ENCODE measurements at regions not wholly inside any gene's neighbourhood (a gene's known extent, or its start where the extent isn't known, plus 50 kb on each side); places are given as distances from the start of the nearest gene placed in this dataset.

DNA sequence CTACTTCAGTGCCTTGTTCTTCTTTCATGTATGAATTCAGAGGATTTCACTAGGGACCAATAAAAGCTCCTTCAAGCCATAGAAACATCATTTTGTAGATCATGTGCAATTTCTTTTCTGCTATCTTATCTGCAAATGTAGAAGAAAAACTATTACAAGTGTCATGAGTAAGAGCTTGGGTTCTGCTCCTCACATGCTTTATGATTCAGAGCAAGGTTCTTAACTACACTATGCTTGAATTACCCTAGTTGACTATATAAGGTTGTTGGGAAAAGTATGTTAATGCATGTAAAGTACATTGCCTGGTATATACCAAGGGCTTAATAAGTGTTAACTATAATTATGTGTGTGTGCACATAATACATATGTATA lies 91.4 kb upstream of the S1PR1 start:
- H3K36me3 ChIP-seq (ENCODE audit: control insufficient read depth, insufficient read depth, low read length) = no peaks in the 10 kb centered on the region
- no peak overlapping the region for H3K27ac ChIP-seq (ENCODE audit: insufficient read depth, low read length)
- no peak overlapping the region for H3K9ac ChIP-seq (ENCODE audit: insufficient read depth, low read length)
- H3K4me3 ChIP-seq (replicated peaks in 1 of 4; ENCODE audit: control extremely low read depth in 1 of 4, insufficient read depth in 1 of 4, low read depth in 3 of 4, low read length in 4 of 4) = no peak overlapping the region
- no peak overlapping the region for H3K4me2 ChIP-seq (ENCODE audit: extremely low read depth, insufficient read depth, low read length)
- no peaks in the 10 kb centered on the region for H3K79me2 ChIP-seq (ENCODE audit: control insufficient read depth, insufficient read depth, low read length)
- no peaks in the 10 kb centered on the region for H3K4me1 ChIP-seq (ENCODE audit: control insufficient read depth, extremely low read depth, insufficient read depth, low read length)
- DNase-seq (ENCODE audit: low read depth in 2 of 2) = peak in 1 of 2 donors; percentile 67
- TF ChIP-seq EZH2 (IDR thresholded peaks at IDR 0.05; ENCODE audit: low read length, missing control alignments) (no peak), CTCF (conservative IDR thresholded peaks at IDR 0.05 in 1 of 2, IDR thresholded peaks at IDR 0.05 in 1 of 2; ENCODE audit: low read depth in 1 of 2, low read length in 2 of 2) (no peak)
- no peak overlapping the region for H2AFZ ChIP-seq (ENCODE audit: low read length)
- no peaks in the 10 kb centered on the region for H4K20me1 ChIP-seq (ENCODE audit: control insufficient read depth, extremely low read depth, insufficient read depth, low read length)
- H3K27me3 ChIP-seq (ENCODE audit: control insufficient read depth, insufficient read depth, low read length) = no peaks in the 10 kb centered on the region
- no peaks in the 10 kb centered on the region for H3K9me3 ChIP-seq (ENCODE audit: control insufficient read depth, insufficient read depth, low read depth, low read length)

- no peak overlapping the region for H2AFZ ChIP-seq (ENCODE audit: low read length)
- H4K20me1 ChIP-seq (ENCODE audit: control insufficient read depth, extremely low read depth, insufficient read depth, low read length) = no peaks in the 10 kb centered on the region
- H3K4me1 ChIP-seq (ENCODE audit: control insufficient read depth, extremely low read depth, insufficient read depth, low read length) = no peaks in the 10 kb centered on the region
- no peak overlapping the region for H3K9ac ChIP-seq (ENCODE audit: insufficient read depth, low read length)
- H3K36me3 ChIP-seq (ENCODE audit: control insufficient read depth, insufficient read depth, low read length) = no peaks in the 10 kb centered on the region
- H3K79me2 ChIP-seq (ENCODE audit: control insufficient read depth, insufficient read depth, low read length) = no peaks in the 10 kb centered on the region
- no peak for DNase-seq (ENCODE audit: low read depth in 2 of 2)
- no peaks in the 10 kb centered on the region for H3K9me3 ChIP-seq (ENCODE audit: control insufficient read depth, insufficient read depth, low read depth, low read length)
- no peaks in the 10 kb centered on the region for H3K27me3 ChIP-seq (ENCODE audit: control insufficient read depth, insufficient read depth, low read length)
- no peak overlapping the region for H3K4me2 ChIP-seq (ENCODE audit: extremely low read depth, insufficient read depth, low read length)
- TF ChIP-seq CTCF (conservative IDR thresholded peaks at IDR 0.05 in 1 of 2, IDR thresholded peaks at IDR 0.05 in 1 of 2; ENCODE audit: low read depth in 1 of 2, low read length in 2 of 2) (no peak), EZH2 (IDR thresholded peaks at IDR 0.05; ENCODE audit: low read length, missing control alignments) (no peak)
- no peak overlapping the region for H3K27ac ChIP-seq (ENCODE audit: insufficient read depth, low read length)
- H3K4me3 ChIP-seq (replicated peaks in 1 of 4; ENCODE audit: control extremely low read depth in 1 of 4, insufficient read depth in 1 of 4, low read depth in 3 of 4, low read length in 4 of 4) = no peak overlapping the region
Measured at GRCh38 chr1:101144671-101145448, 92.0 kb upstream of the S1PR1 start.

- Histone ChIP-seq H3K4me3 (replicated peaks in 1 of 4; ENCODE audit: control extremely low read depth in 1 of 4, insufficient read depth in 1 of 4, low read depth in 3 of 4, low read length in 4 of 4) (no peak overlapping the region), H3K9me3 (ENCODE audit: control insufficient read depth, insufficient read depth, low read depth, low read length) (no peaks in the 10 kb centered on the region), H3K27ac (ENCODE audit: insufficient read depth, low read length) (no peak overlapping the region), H4K20me1 (ENCODE audit: control insufficient read depth, extremely low read depth, insufficient read depth, low read length) (no peaks in the 10 kb centered on the region), H3K4me2 (ENCODE audit: extremely low read depth, insufficient read depth, low read length) (no peak overlapping the region), H3K36me3 (ENCODE audit: control insufficient read depth, insufficient read depth, low read length) (no peaks in the 10 kb centered on the region), H3K9ac (ENCODE audit: insufficient read depth, low read length) (no peak overlapping the region), H2AFZ (ENCODE audit: low read length) (no peak overlapping the region), H3K4me1 (ENCODE audit: control insufficient read depth, extremely low read depth, insufficient read depth, low read length) (no peaks in the 10 kb centered on the region), H3K27me3 (ENCODE audit: control insufficient read depth, insufficient read depth, low read length) (no peaks in the 10 kb centered on the region), H3K79me2 (ENCODE audit: control insufficient read depth, insufficient read depth, low read length) (no peaks in the 10 kb centered on the region)
- no peak for TF ChIP-seq EZH2 (IDR thresholded peaks at IDR 0.05; ENCODE audit: low read length, missing control alignments)
- no peak for TF ChIP-seq CTCF (conservative IDR thresholded peaks at IDR 0.05 in 1 of 2, IDR thresholded peaks at IDR 0.05 in 1 of 2; ENCODE audit: low read depth in 1 of 2, low read length in 2 of 2)
- no peak for DNase-seq (ENCODE audit: low read depth in 2 of 2)
Measured at GRCh38 chr1:101142244-101142643, 94.6 kb upstream of the S1PR1 start.
